ENCODE measurements at regions not wholly inside any gene's neighbourhood (a gene's known extent, or its start where the extent isn't known, plus 50 kb on each side); places are given as distances from the start of the nearest gene placed in this dataset.

GRCh38 chr20:7362601-7363000 lies 577.7 kb downstream of the HAO1 start:
- TF ChIP-seq, protein P1, sequence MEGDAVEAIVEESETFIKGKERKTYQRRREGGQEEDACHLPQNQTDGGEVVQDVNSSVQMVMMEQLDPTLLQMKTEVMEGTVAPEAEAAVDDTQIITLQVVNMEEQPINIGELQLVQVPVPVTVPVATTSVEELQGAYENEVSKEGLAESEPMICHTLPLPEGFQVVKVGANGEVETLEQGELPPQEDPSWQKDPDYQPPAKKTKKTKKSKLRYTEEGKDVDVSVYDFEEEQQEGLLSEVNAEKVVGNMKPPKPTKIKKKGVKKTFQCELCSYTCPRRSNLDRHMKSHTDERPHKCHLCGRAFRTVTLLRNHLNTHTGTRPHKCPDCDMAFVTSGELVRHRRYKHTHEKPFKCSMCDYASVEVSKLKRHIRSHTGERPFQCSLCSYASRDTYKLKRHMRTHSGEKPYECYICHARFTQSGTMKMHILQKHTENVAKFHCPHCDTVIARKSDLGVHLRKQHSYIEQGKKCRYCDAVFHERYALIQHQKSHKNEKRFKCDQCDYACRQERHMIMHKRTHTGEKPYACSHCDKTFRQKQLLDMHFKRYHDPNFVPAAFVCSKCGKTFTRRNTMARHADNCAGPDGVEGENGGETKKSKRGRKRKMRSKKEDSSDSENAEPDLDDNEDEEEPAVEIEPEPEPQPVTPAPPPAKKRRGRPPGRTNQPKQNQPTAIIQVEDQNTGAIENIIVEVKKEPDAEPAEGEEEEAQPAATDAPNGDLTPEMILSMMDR (IDR thresholded peaks at IDR 0.05; ENCODE audit: low read depth, low read length, missing input control): no peak
- TF ChIP-seq, protein P2, sequence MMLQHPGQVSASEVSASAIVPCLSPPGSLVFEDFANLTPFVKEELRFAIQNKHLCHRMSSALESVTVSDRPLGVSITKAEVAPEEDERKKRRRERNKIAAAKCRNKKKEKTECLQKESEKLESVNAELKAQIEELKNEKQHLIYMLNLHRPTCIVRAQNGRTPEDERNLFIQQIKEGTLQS (IDR thresholded peaks at IDR 0.05): no peak
- TF ChIP-seq YY1 (IDR thresholded peaks at IDR 0.05) (no peak), FOXA1 (IDR thresholded peaks at IDR 0.05) (no peak), SP1 (IDR thresholded peaks at IDR 0.05) (no peak), GABPA (IDR thresholded peaks at IDR 0.05 in 1 of 2, conservative IDR thresholded peaks at IDR 0.05 in 1 of 2) (no peak), TAF1 (conservative IDR thresholded peaks at IDR 0.05) (no peak), NR2F2 (IDR thresholded peaks at IDR 0.05) (no peak)

Measured in liver (tissue), 3 donors.